Mucosa of descending colon (tissue), 3 donors: ENCODE measurements at regions not wholly inside any gene's neighbourhood (a gene's known extent, or its start where the extent isn't known, plus 50 kb on each side); places are given as distances from the start of the nearest gene placed in this dataset.

ENCODE experiments used
- ATAC-seq: fragments of 200-7000 bp; cut with Tn5 transposase; one replicate; pipeline ENCODE4 v1.9.1; 2020; ENCODE audit warnings: mild to moderate bottlenecking, moderate library complexity
- DNase-seq, 3 donors: peaks; one replicate each; pipeline ENCODE4 v3.0.0-alpha.2; 2020
- H3K36me3 ChIP-seq: fragments of 200-600 bp; one replicate; pipeline ENCODE4 v1.8.0; 2021; ENCODE audit warnings: low read depth, mild to moderate bottlenecking
- H3K4me1 ChIP-seq: fragments of 200-600 bp; one replicate; pipeline ENCODE4 v1.8.0; 2021; ENCODE audit warnings: low read depth, mild to moderate bottlenecking
- H3K4me3 ChIP-seq: fragments of 200-600 bp; one replicate; pipeline ENCODE4 v1.8.0; 2021; ENCODE audit warnings: mild to moderate bottlenecking
- H3K9me3 ChIP-seq: fragments of 200-600 bp; one replicate; pipeline ENCODE4 v1.8.0; 2021; ENCODE audit warnings: mild to moderate bottlenecking
- intact Hi-C, 2 donors: fragments of 100-400 bp; cut with DNase I in 1 of 2; cut with micrococcal nuclease in 1 of 2; formaldehyde crosslinking; loops; one replicate each; pipeline versions ENCODE4 v1.11.0 to v1.11.1; 2022; cut with DNase I, micrococcal nuclease
- TF ChIP-seq, protein P1 (sequence below): fragments of 200-600 bp; IDR thresholded peaks from one replicate; pipeline ENCODE4 v1.8.0; 2022; ENCODE audit warnings: antibody characterized with exemption, mild to moderate bottlenecking
- donor health status: DM: no; HTN: no; CAD: no; lungs with moderate emphysema.
- donor health status: DM: no; HTN: no; CAD: no.
- donor health status: DM: no; HTN: yes; CAD: no.

- DNase-seq (no peak), ATAC-seq (no peak)
- Histone ChIP-seq H3K4me3 (no peak overlapping the region), H3K4me1 (no peaks in the 10 kb centered on the region), H3K36me3 (no peaks in the 10 kb centered on the region), H3K9me3 (no peaks in the 10 kb centered on the region)
- intact Hi-C loops = no loop called here
- TF ChIP-seq, protein P1, sequence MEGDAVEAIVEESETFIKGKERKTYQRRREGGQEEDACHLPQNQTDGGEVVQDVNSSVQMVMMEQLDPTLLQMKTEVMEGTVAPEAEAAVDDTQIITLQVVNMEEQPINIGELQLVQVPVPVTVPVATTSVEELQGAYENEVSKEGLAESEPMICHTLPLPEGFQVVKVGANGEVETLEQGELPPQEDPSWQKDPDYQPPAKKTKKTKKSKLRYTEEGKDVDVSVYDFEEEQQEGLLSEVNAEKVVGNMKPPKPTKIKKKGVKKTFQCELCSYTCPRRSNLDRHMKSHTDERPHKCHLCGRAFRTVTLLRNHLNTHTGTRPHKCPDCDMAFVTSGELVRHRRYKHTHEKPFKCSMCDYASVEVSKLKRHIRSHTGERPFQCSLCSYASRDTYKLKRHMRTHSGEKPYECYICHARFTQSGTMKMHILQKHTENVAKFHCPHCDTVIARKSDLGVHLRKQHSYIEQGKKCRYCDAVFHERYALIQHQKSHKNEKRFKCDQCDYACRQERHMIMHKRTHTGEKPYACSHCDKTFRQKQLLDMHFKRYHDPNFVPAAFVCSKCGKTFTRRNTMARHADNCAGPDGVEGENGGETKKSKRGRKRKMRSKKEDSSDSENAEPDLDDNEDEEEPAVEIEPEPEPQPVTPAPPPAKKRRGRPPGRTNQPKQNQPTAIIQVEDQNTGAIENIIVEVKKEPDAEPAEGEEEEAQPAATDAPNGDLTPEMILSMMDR = no peak
Measured at GRCh38 chr19:28558783-28559182, 654.2 kb downstream of the UQCRFS1 start.

DNA sequence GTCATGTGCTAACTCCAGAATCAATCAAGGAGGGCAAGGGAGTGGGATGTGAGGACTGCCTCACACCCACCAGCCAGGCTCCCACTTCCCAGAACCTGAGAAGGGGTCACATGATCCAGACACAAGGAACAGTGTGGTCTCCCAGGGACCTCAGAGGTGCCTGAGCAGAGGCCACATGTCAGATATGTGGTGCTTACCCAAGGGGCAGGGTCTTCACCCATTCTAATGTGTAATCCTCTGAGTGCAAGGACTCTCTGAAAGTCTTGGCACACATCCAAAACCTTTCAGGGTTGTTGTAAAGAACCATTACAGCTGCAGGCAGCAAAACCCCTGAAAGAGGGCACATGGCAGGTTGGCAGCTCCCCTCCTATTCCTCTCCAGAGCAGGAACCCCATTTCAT is 656.6 kb downstream of the UQCRFS1 start:
- Histone ChIP-seq H3K4me3 (no peak overlapping the region), H3K4me1 (no peaks in the 10 kb centered on the region), H3K9me3 (no peaks in the 10 kb centered on the region), H3K36me3 (no peaks in the 10 kb centered on the region)
- no peak for DNase-seq
- intact Hi-C loops = no loop called here
- no peak for ATAC-seq
- TF ChIP-seq, protein P1 = no peak

GRCh38 chr19:28555317-28555716 is 657.6 kb downstream of the UQCRFS1 start:
- DNase-seq = no peak
- intact Hi-C loops = no loop called here
- no peak for ATAC-seq
- Histone ChIP-seq H3K9me3 (no peaks in the 10 kb centered on the region), H3K4me1 (no peaks in the 10 kb centered on the region), H3K36me3 (no peaks in the 10 kb centered on the region), H3K4me3 (no peak overlapping the region)
- TF ChIP-seq, protein P1 = no peak

DNA sequence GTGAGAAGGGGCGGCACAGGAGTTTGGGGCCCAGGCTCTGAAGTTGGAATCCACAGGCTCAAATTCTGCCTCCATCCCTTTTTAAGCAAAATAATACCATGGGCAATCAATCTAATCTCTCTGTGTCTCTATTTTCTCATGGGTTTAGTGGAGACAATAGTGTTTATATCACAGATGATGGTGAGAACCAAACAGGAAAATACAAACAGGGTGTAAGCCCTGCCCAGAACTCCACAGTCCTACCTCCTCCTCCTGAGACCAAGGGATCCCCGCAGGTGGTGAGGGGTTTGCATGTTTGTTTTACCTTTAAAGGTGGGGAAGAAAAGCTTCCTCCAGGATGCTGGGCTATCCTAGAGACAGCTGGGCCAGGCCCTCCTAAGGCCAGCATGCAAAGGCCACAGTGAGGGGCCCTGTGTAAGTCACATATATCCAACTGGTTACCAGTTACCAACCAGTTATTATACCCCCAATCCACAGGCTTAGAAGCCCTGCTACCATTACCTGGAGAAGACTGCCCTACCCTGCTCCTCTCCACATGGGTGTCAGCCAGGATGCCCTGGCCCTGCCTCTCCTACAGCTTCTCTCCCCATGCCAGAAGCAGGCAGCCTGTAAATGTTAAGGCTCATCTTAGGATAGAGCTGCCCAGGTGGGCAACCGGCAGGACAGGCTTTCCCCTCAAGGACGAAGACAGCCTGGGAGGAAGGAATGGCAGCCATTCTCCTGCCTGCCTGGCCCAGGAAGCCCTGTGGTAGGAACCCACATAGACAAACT is 658.4 kb downstream of the UQCRFS1 start:
- no peak overlapping the region for H3K4me3 ChIP-seq
- intact Hi-C loops = no loop called here
- H3K36me3 ChIP-seq = no peaks in the 10 kb centered on the region
- ATAC-seq (no peak), DNase-seq (no peak)
- TF ChIP-seq, protein P1 = no peak
- no peaks in the 10 kb centered on the region for H3K9me3 ChIP-seq
- no peaks in the 10 kb centered on the region for H3K4me1 ChIP-seq

DNA sequence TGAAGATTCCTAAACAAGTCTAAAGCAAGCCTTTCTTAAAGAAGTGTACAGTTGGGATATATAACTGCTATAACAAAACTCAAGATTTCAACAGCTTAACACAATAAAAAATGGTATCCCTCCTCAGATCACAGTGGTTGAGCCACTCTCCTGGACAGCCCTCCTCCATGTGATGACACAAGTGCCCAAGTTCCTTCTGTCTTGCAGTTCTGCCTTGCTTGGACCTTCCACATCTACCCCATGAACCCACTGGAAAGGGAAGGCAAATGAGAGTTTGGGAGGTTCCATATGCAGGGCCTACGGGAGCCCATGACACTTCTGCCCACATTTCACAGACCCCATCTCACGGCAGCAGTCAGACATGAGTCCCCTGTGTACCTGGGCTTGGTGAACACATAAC is 659.2 kb downstream of the UQCRFS1 start:
- ATAC-seq = no peak
- intact Hi-C loops = no loop called here
- TF ChIP-seq, protein P1 = no peak

More for the DNA sequence above, 659.2 kb downstream of the UQCRFS1 start:
- Histone ChIP-seq H3K4me3 (no peak overlapping the region), H3K4me1 (no peaks in the 10 kb centered on the region), H3K9me3 (no peaks in the 10 kb centered on the region), H3K36me3 (no peaks in the 10 kb centered on the region)
- no peak for DNase-seq
